ENCODE measurements at regions not wholly inside any gene's neighbourhood (a gene's known extent, or its start where the extent isn't known, plus 50 kb on each side); places are given as distances from the start of the nearest gene placed in this dataset.

- no peak overlapping the region for H3K4me3 ChIP-seq (replicated peaks in 1 of 3)
- WGBS, 2 donors, result 80 to 90% methylated on average over 2 of the region's 2 CpGs
- no peak for DNase-seq
- no peaks in the 10 kb centered on the region for H3K4me1 ChIP-seq
- no peak for TF ChIP-seq CTCF (IDR thresholded peaks at IDR 0.05)
- TF ChIP-seq POLR2A (IDR thresholded peaks at IDR 0.05), result no peak
- H3K9me3 ChIP-seq, result no peaks in the 10 kb centered on the region
- intact Hi-C loops (cut with DNase I), result no loop called here
- H3K27ac ChIP-seq, result no peak overlapping the region
- no peaks in the 10 kb centered on the region for H3K36me3 ChIP-seq
- no peaks in the 10 kb centered on the region for H3K27me3 ChIP-seq
Observed at GRCh38 chr2:76202866-76203265, 492.2 kb upstream of the GCFC2 start.

GRCh38 chr2:76197842-76198448, 487.2 kb upstream of the GCFC2 start:
- no peaks in the 10 kb centered on the region for H3K9me3 ChIP-seq
- H3K36me3 ChIP-seq, result no peaks in the 10 kb centered on the region
- H3K27ac ChIP-seq, result no peak overlapping the region
- DNase-seq, result peak; percentile 42 to 59
- no peaks in the 10 kb centered on the region for H3K4me1 ChIP-seq
- TF ChIP-seq POLR2A (IDR thresholded peaks at IDR 0.05), result no peak
- TF ChIP-seq CTCF (IDR thresholded peaks at IDR 0.05), result peak in 5 of 6 experiments; percentile 29 to 69 (median 36)
- no peak overlapping the region for H3K4me3 ChIP-seq (replicated peaks in 1 of 3)
- 26 to 28% methylated on average over 7 of the region's 7 CpGs for WGBS, 2 donors
- H3K27me3 ChIP-seq, result no peaks in the 10 kb centered on the region
- intact Hi-C loops (cut with DNase I), result no loop called here

GRCh38 chr2:76197428-76197827, 486.7 kb upstream of the GCFC2 start:
- DNase-seq, result no peak
- no peaks in the 10 kb centered on the region for H3K36me3 ChIP-seq
- 77 to 80% methylated on average over 9 of the region's 9 CpGs for WGBS, 2 donors
- no peak overlapping the region for H3K4me3 ChIP-seq (replicated peaks in 1 of 3)
- intact Hi-C loops (cut with DNase I), result no loop called here
- no peaks in the 10 kb centered on the region for H3K9me3 ChIP-seq
- no peaks in the 10 kb centered on the region for H3K4me1 ChIP-seq
- no peaks in the 10 kb centered on the region for H3K27me3 ChIP-seq
- H3K27ac ChIP-seq, result no peak overlapping the region
- no peak for TF ChIP-seq POLR2A (IDR thresholded peaks at IDR 0.05)
- no peak for TF ChIP-seq CTCF (IDR thresholded peaks at IDR 0.05)

- WGBS, 2 donors, result 74 to 78% methylated on average over 5 of the region's 5 CpGs
- Histone ChIP-seq H3K9me3 (no peaks in the 10 kb centered on the region), H3K27me3 (no peaks in the 10 kb centered on the region), H3K36me3 (no peaks in the 10 kb centered on the region), H3K4me3 (replicated peaks in 1 of 3) (no peak overlapping the region), H3K27ac (no peak overlapping the region), H3K4me1 (no peaks in the 10 kb centered on the region)
- no peak for DNase-seq
- intact Hi-C loops (cut with DNase I), result no loop called here
- no peak for TF ChIP-seq POLR2A (IDR thresholded peaks at IDR 0.05)
- no peak for TF ChIP-seq CTCF (IDR thresholded peaks at IDR 0.05)
Observed at GRCh38 chr2:76194031-76194775, 483.5 kb upstream of the GCFC2 start.

GRCh38 chr2:76193089-76193488, 482.4 kb upstream of the GCFC2 start:
- Histone ChIP-seq H3K4me1 (no peaks in the 10 kb centered on the region), H3K4me3 (replicated peaks in 1 of 3) (no peak overlapping the region), H3K36me3 (no peaks in the 10 kb centered on the region), H3K27ac (no peak overlapping the region), H3K27me3 (no peaks in the 10 kb centered on the region), H3K9me3 (no peaks in the 10 kb centered on the region)
- no peak for TF ChIP-seq POLR2A (IDR thresholded peaks at IDR 0.05)
- TF ChIP-seq CTCF (IDR thresholded peaks at IDR 0.05), result no peak
- intact Hi-C loops (cut with DNase I), result no loop called here
- DNase-seq, result no peak
- WGBS, 2 donors, result 74% methylated on average over 3 of the region's 3 CpGs
